Suprapubic skin (tissue), 4 donors: ENCODE measurements at regions not wholly inside any gene's neighbourhood (a gene's known extent, or its start where the extent isn't known, plus 50 kb on each side); places are given as distances from the start of the nearest gene placed in this dataset.

Source experiments
- DNase-seq, 2 donors: peaks; one replicate each; pipeline ENCODE4 v3.0.0-alpha.2; 2019; ENCODE audit warnings: low spot score in 2 of 2
- H3K27ac ChIP-seq: fragments of 200-600 bp; sonication (generic); one replicate; pipeline ENCODE4 v1.5.1; 2019
- H3K27me3 ChIP-seq: fragments of 200-600 bp; sonication (generic); one replicate; pipeline ENCODE4 v1.5.1; 2019
- H3K36me3 ChIP-seq: fragments of 200-600 bp; sonication (generic); one replicate; pipeline ENCODE4 v1.5.1; 2019
- H3K4me1 ChIP-seq: fragments of 200-600 bp; sonication (generic); one replicate; pipeline ENCODE4 v1.5.1; 2019
- H3K4me3 ChIP-seq: fragments of 200-600 bp; sonication (generic); one replicate; pipeline ENCODE4 v1.5.1; 2019; ENCODE audit warnings: mild to moderate bottlenecking
- H3K9me3 ChIP-seq: fragments of 200-600 bp; sonication (generic); one replicate; pipeline ENCODE4 v1.5.1; 2019
- CTCF ChIP-seq, 2 donors: fragments of 200-600 bp in 1 of 2; fragments of 450-650 bp in 1 of 2; sonication (generic) in 1 of 2; IDR thresholded peaks; one replicate each; pipeline ENCODE4 v1.5.1; 2016 to 2019; ENCODE audit warnings: antibody characterized with exemption in 2 of 2, mild to moderate bottlenecking in 1 of 2, moderate library complexity in 1 of 2
- EP300 ChIP-seq: sonication (generic); formaldehyde crosslinking; IDR thresholded peaks from one replicate; pipeline ENCODE4 v1.6.1; 2017; ENCODE audit warnings: antibody characterized with exemption
- POLR2A ChIP-seq, 2 donors: fragments of 450-650 bp; IDR thresholded peaks; one replicate each; pipeline ENCODE4 v1.6.1; 2017; ENCODE audit warnings: antibody characterized with exemption in 2 of 2, mild to moderate bottlenecking in 2 of 2, moderate library complexity in 2 of 2
- POLR2AphosphoS5 ChIP-seq, 3 donors: sonication (generic); formaldehyde crosslinking; IDR thresholded peaks; one replicate each; pipeline ENCODE4 v1.6.1; 2017; ENCODE audit warnings: antibody characterized with exemption in 3 of 3
- WGBS: methylation state at CpG from one replicate; pipeline ENCODE4 v1.1.5; 2018; 5-methylcytosine and 5-hydroxymethylcytosine counted together

GRCh38 chr11:103705642-103706041 is 330.8 kb upstream of the DDI1 start:
- H3K27ac ChIP-seq, result no peak overlapping the region
- H3K4me1 ChIP-seq, result peaks cover 3% of the 10 kb centered on the region
- H3K36me3 ChIP-seq, result no peaks in the 10 kb centered on the region
- H3K9me3 ChIP-seq, result no peaks in the 10 kb centered on the region
- no peaks in the 10 kb centered on the region for H3K27me3 ChIP-seq
- H3K4me3 ChIP-seq, result no peak overlapping the region
- 88% methylated on average over 2 of the region's 2 CpGs for WGBS
- no peak for DNase-seq
- TF ChIP-seq POLR2A (IDR thresholded peaks at IDR 0.05) (no peak), CTCF (IDR thresholded peaks at IDR 0.05) (no peak), EP300 (no peak), POLR2AphosphoS5 (IDR thresholded peaks at IDR 0.05) (no peak)

- no peaks in the 10 kb centered on the region for H3K27me3 ChIP-seq
- H3K4me3 ChIP-seq, result no peak overlapping the region
- H3K36me3 ChIP-seq, result no peaks in the 10 kb centered on the region
- no peaks in the 10 kb centered on the region for H3K9me3 ChIP-seq
- 45% methylated on average over 2 of the region's 2 CpGs for WGBS
- H3K27ac ChIP-seq, result no peak overlapping the region
- TF ChIP-seq CTCF (IDR thresholded peaks at IDR 0.05) (no peak), EP300 (no peak), POLR2A (IDR thresholded peaks at IDR 0.05) (no peak), POLR2AphosphoS5 (IDR thresholded peaks at IDR 0.05) (no peak)
- no peak for DNase-seq
- H3K4me1 ChIP-seq, result no peaks in the 10 kb centered on the region
These were observed 327.1 kb upstream of the DDI1 start for GRCh38 chr11:103709371-103709770.

- no peak overlapping the region for H3K27ac ChIP-seq
- H3K4me3 ChIP-seq, result no peak overlapping the region
- no peaks in the 10 kb centered on the region for H3K36me3 ChIP-seq
- H3K9me3 ChIP-seq, result no peaks in the 10 kb centered on the region
- no peaks in the 10 kb centered on the region for H3K27me3 ChIP-seq
- H3K4me1 ChIP-seq, result no peaks in the 10 kb centered on the region
- no peak for DNase-seq
- no peak for TF ChIP-seq EP300
- TF ChIP-seq POLR2AphosphoS5 (IDR thresholded peaks at IDR 0.05), result no peak
- TF ChIP-seq CTCF (IDR thresholded peaks at IDR 0.05), result no peak
- TF ChIP-seq POLR2A (IDR thresholded peaks at IDR 0.05), result no peak
These were observed 322.2 kb upstream of the DDI1 start for GRCh38 chr11:103714246-103714645.

GRCh38 chr11:103716363-103716762 is 320.1 kb upstream of the DDI1 start:
- 81% methylated on average over 3 of the region's 3 CpGs for WGBS
- H3K9me3 ChIP-seq, result no peaks in the 10 kb centered on the region
- no peak overlapping the region for H3K27ac ChIP-seq
- H3K4me3 ChIP-seq, result no peak overlapping the region
- no peak for TF ChIP-seq POLR2AphosphoS5 (IDR thresholded peaks at IDR 0.05)
- TF ChIP-seq EP300, result no peak
- TF ChIP-seq POLR2A (IDR thresholded peaks at IDR 0.05), result no peak
- no peak for TF ChIP-seq CTCF (IDR thresholded peaks at IDR 0.05)
- H3K4me1 ChIP-seq, result no peaks in the 10 kb centered on the region
- H3K27me3 ChIP-seq, result no peaks in the 10 kb centered on the region
- H3K36me3 ChIP-seq, result no peaks in the 10 kb centered on the region
- DNase-seq, result no peak

GRCh38 chr11:103727262-103727661 is 309.2 kb upstream of the DDI1 start:
- H3K4me3 ChIP-seq, result no peak overlapping the region
- no peaks in the 10 kb centered on the region for H3K9me3 ChIP-seq
- H3K4me1 ChIP-seq, result no peaks in the 10 kb centered on the region
- H3K36me3 ChIP-seq, result no peaks in the 10 kb centered on the region
- 92% methylated on average over 4 of the region's 4 CpGs for WGBS
- no peak for DNase-seq
- TF ChIP-seq EP300 (no peak), POLR2A (IDR thresholded peaks at IDR 0.05) (no peak), POLR2AphosphoS5 (IDR thresholded peaks at IDR 0.05) (no peak), CTCF (IDR thresholded peaks at IDR 0.05) (no peak)
- H3K27ac ChIP-seq, result no peak overlapping the region
- H3K27me3 ChIP-seq, result no peaks in the 10 kb centered on the region
